CD14-positive monocyte (primary cell): ENCODE measurements at regions not wholly inside any gene's neighbourhood (a gene's known extent, or its start where the extent isn't known, plus 50 kb on each side); places are given as distances from the start of the nearest gene placed in this dataset.

ENCODE experiments used
- DNase-seq, 3 donors: peaks; one replicate each; pipeline ENCODE4 v3.0.0-alpha.2; 2011 to 2022
- H2AFZ ChIP-seq: 2 replicates; pipeline ENCODE4 v1.6.0; 2012; ENCODE audit warnings: mild to moderate bottlenecking, low read depth, low read length, inconsistent platforms; ENCODE audit not compliant: insufficient read depth, poor library complexity, severe bottlenecking
- H3K27ac ChIP-seq, 2 donors: 1 replicate in 1 of 2; 2 replicates in 1 of 2; pipeline ENCODE4 v1.5.1; 2012 to 2013; ENCODE audit warnings: low read length in 2 of 2, control low read depth in 1 of 2, inconsistent platforms in 1 of 2, low read depth in 1 of 2, mild to moderate bottlenecking in 1 of 2
- H3K27me3 ChIP-seq, 2 donors: one replicate each; pipeline versions ENCODE4 v1.6.0 to v1.6.1; 2011 to 2013; ENCODE audit warnings: low read length in 2 of 2; ENCODE audit not compliant: control insufficient read depth in 2 of 2, insufficient read depth in 2 of 2
- H3K36me3 ChIP-seq, 2 donors: replicated peaks in 1 of 2; 1 replicate in 1 of 2; 2 replicates in 1 of 2; pipeline versions ENCODE4 v1.5.1 to v1.6.1; 2012 to 2013; ENCODE audit warnings: low read length in 2 of 2, control low read depth in 1 of 2, inconsistent platforms in 1 of 2, mild to moderate bottlenecking in 1 of 2; ENCODE audit not compliant: insufficient read depth in 2 of 2, control insufficient read depth in 1 of 2
- H3K4me1 ChIP-seq, 2 donors: 1 replicate in 1 of 2; 2 replicates in 1 of 2; pipeline versions ENCODE4 v1.5.1 to v1.6.1; 2012 to 2013; ENCODE audit warnings: low read length in 2 of 2, control low read depth in 1 of 2, inconsistent platforms in 1 of 2, mild to moderate bottlenecking in 1 of 2, moderate library complexity in 1 of 2; ENCODE audit not compliant: insufficient read depth in 2 of 2, control insufficient read depth in 1 of 2
- H3K4me2 ChIP-seq: replicated peaks from 2 replicates; pipeline ENCODE3; 2012; ENCODE audit warnings: low read length, moderate library complexity, mild to moderate bottlenecking; ENCODE audit not compliant: poor library complexity, severe bottlenecking; ENCODE audit errors: extremely low read depth
- H3K4me3 ChIP-seq, 3 experiments: fragments of 200-600 bp in 1 of 3; sonication (generic) in 1 of 3; replicated peaks in 1 of 3; 1 replicate in 2 of 3; 2 replicates in 1 of 3; pipeline ENCODE4 v1.5.1; 2011 to 2013; ENCODE audit warnings: low read length in 3 of 3, mild to moderate bottlenecking in 3 of 3, control low read depth in 2 of 3, low read depth in 2 of 3, inconsistent platforms in 1 of 3, moderate library complexity in 1 of 3
- H3K79me2 ChIP-seq: 2 replicates; pipeline ENCODE4 v1.6.0; 2012; ENCODE audit warnings: mild to moderate bottlenecking, control low read depth, inconsistent platforms, low read length, moderate library complexity; ENCODE audit not compliant: insufficient read depth
- H3K9ac ChIP-seq: 2 replicates; pipeline ENCODE4 v1.6.0; 2017; ENCODE audit warnings: low read length, mild to moderate bottlenecking; ENCODE audit not compliant: insufficient read depth, poor library complexity, severe bottlenecking
- H3K9me3 ChIP-seq, 2 donors: replicated peaks in 1 of 2; 1 replicate in 1 of 2; 2 replicates in 1 of 2; pipeline versions ENCODE4 v1.5.1 to v1.6.1; 2012 to 2013; ENCODE audit warnings: low read length in 2 of 2, control low read depth in 1 of 2; ENCODE audit not compliant: control insufficient read depth in 1 of 2, insufficient read depth in 1 of 2
- H4K20me1 ChIP-seq: 2 replicates; pipeline ENCODE4 v1.6.0; 2012; ENCODE audit warnings: mild to moderate bottlenecking, low read length, control low read depth, moderate library complexity; ENCODE audit not compliant: insufficient read depth
- H3K27ac Mint-ChIP-seq, 7 donors: one replicate each; pipeline ENCODE4 v1.8.0; 2020; ENCODE audit warnings: mild to moderate bottlenecking in 7 of 7, mixed read lengths in 7 of 7, moderate library complexity in 6 of 7, inconsistent platforms in 2 of 7
- H3K27me3 Mint-ChIP-seq, 3 donors: one replicate each; pipeline ENCODE4 v1.8.0; 2021 to 2022; ENCODE audit warnings: low read depth in 3 of 3, mild to moderate bottlenecking in 3 of 3, mixed read lengths in 3 of 3, moderate library complexity in 3 of 3, inconsistent platforms in 1 of 3
- H3K36me3 Mint-ChIP-seq, 2 donors: one replicate each; pipeline ENCODE4 v1.8.0; 2020; ENCODE audit warnings: mixed read lengths in 2 of 2, inconsistent platforms in 1 of 2, mild to moderate bottlenecking in 1 of 2
- H3K4me1 Mint-ChIP-seq: one replicate; pipeline ENCODE4 v1.8.0; 2020; ENCODE audit warnings: mild to moderate bottlenecking, mixed read lengths
- H3K4me3 Mint-ChIP-seq, 2 donors: one replicate each; pipeline ENCODE4 v1.8.0; 2020; ENCODE audit warnings: mild to moderate bottlenecking in 2 of 2, mixed read lengths in 2 of 2, moderate library complexity in 1 of 2
- H3K9me3 Mint-ChIP-seq, 7 donors: one replicate each; pipeline ENCODE4 v1.8.0; 2020 to 2022; ENCODE audit warnings: mixed read lengths in 7 of 7, mild to moderate bottlenecking in 6 of 7, moderate library complexity in 6 of 7, inconsistent platforms in 2 of 7
- WGBS: methylation state at CpG from one replicate; pipeline ENCODE4 v1.1.5; 2013; ENCODE audit warnings: missing lambda C conversion rate; ENCODE audit not compliant: insufficient coverage; 5-methylcytosine and 5-hydroxymethylcytosine counted together
- intact Hi-C, 2 donors: fragments of 100-400 bp; cut with micrococcal nuclease; formaldehyde crosslinking; loops; one replicate each; pipeline versions ENCODE4 v1.15.0 to v1.15.1; 2023
- TF ChIP-seq, protein P1 (sequence below): fragments of 200-600 bp; IDR thresholded peaks from one replicate; pipeline ENCODE4 v1.8.0; 2022; ENCODE audit warnings: antibody characterized with exemption, mild to moderate bottlenecking

GRCh38 chr15:60057554-60057953 is 53.4 kb downstream of the FOXB1 start:
- intact Hi-C loops: no loop called here
- peaks cover 0 to 6% (median 0%) of the 10 kb centered on the region in 3 donors for H3K27me3 Mint-ChIP-seq

DNA sequence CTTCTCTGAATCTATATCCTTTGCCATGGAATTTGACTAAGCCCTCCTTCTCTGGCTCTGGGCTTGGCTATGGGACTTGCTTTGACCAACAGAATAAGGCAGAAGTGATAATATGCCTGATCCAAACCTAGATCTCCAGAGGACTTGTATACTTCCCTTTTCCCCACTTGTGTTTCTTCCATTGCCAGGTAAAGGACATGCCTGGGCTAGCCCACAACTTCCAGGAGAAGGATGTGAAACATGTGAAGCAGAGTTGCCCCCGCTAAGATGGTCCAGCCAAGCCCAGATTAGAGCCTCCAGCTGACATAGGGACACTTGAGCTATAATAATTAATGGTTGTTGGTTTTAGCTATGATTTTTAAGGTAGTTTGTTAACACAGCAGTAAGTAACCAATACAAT is 55.1 kb downstream of the FOXB1 start:
- no peak overlapping the region for H3K4me3 ChIP-seq
- no peaks in the 10 kb centered on the region for H3K27me3 ChIP-seq
- intact Hi-C loops: no loop called here
- no peak for DNase-seq
- Mint-ChIP-seq H3K27ac (no peak overlapping the region), H3K36me3 (no peaks in the 10 kb centered on the region), H3K27me3 (peaks cover 0 to 6% (median 0%) of the 10 kb centered on the region in 3 donors), H3K4me3 (no peak overlapping the region), H3K4me1 (no peaks in the 10 kb centered on the region), H3K9me3 (peaks cover 9 to 19% (median 16%) of the 10 kb centered on the region in 7 donors)
- TF ChIP-seq, protein P1, sequence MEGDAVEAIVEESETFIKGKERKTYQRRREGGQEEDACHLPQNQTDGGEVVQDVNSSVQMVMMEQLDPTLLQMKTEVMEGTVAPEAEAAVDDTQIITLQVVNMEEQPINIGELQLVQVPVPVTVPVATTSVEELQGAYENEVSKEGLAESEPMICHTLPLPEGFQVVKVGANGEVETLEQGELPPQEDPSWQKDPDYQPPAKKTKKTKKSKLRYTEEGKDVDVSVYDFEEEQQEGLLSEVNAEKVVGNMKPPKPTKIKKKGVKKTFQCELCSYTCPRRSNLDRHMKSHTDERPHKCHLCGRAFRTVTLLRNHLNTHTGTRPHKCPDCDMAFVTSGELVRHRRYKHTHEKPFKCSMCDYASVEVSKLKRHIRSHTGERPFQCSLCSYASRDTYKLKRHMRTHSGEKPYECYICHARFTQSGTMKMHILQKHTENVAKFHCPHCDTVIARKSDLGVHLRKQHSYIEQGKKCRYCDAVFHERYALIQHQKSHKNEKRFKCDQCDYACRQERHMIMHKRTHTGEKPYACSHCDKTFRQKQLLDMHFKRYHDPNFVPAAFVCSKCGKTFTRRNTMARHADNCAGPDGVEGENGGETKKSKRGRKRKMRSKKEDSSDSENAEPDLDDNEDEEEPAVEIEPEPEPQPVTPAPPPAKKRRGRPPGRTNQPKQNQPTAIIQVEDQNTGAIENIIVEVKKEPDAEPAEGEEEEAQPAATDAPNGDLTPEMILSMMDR: no peak
- H3K9ac ChIP-seq: no peak overlapping the region
- no peak overlapping the region for H3K27ac ChIP-seq
- no peaks in the 10 kb centered on the region for H4K20me1 ChIP-seq
- H3K79me2 ChIP-seq: no peaks in the 10 kb centered on the region
- no peaks in the 10 kb centered on the region for H3K4me1 ChIP-seq
- H2AFZ ChIP-seq: no peak overlapping the region
- no peak overlapping the region for H3K4me2 ChIP-seq
- 100% methylated on average over 1 of the region's 1 CpG for WGBS
- H3K36me3 ChIP-seq: no peaks in the 10 kb centered on the region
- H3K9me3 ChIP-seq: peaks cover 12 to 14% of the 10 kb centered on the region in 2 donors

More at GRCh38 chr15:60057554-60057953, 53.4 kb downstream of the FOXB1 start:
- Histone ChIP-seq H3K4me2 (no peak overlapping the region), H2AFZ (no peak overlapping the region), H3K79me2 (no peaks in the 10 kb centered on the region), H3K27me3 (no peaks in the 10 kb centered on the region), H3K27ac (no peak overlapping the region), H3K9ac (no peak overlapping the region), H4K20me1 (no peaks in the 10 kb centered on the region), H3K36me3 (no peaks in the 10 kb centered on the region), H3K4me1 (no peaks in the 10 kb centered on the region), H3K9me3 (peaks cover 7 to 14% of the 10 kb centered on the region in 2 donors), H3K4me3 (no peak overlapping the region)
- whole genome bisulfite sequencing: 89% methylated on average over 3 of the region's 3 CpGs
- H3K27ac Mint-ChIP-seq: no peak overlapping the region
- no peak for DNase-seq
- no peaks in the 10 kb centered on the region for H3K4me1 Mint-ChIP-seq
- H3K4me3 Mint-ChIP-seq: no peak overlapping the region
- H3K9me3 Mint-ChIP-seq: peaks cover 9 to 16% (median 15%) of the 10 kb centered on the region in 7 donors
- H3K36me3 Mint-ChIP-seq: no peaks in the 10 kb centered on the region
- TF ChIP-seq, protein P1: no peak
